Mucosa of descending colon (tissue), 3 donors: ENCODE measurements at regions not wholly inside any gene's neighbourhood (a gene's known extent, or its start where the extent isn't known, plus 50 kb on each side); places are given as distances from the start of the nearest gene placed in this dataset.

Source experiments
- ATAC-seq: fragments of 200-7000 bp; cut with Tn5 transposase; one replicate; pipeline ENCODE4 v1.9.1; 2020; ENCODE audit warnings: mild to moderate bottlenecking, moderate library complexity
- DNase-seq, 3 donors: peaks; one replicate each; pipeline ENCODE4 v3.0.0-alpha.2; 2020
- H3K36me3 ChIP-seq: fragments of 200-600 bp; one replicate; pipeline ENCODE4 v1.8.0; 2021; ENCODE audit warnings: low read depth, mild to moderate bottlenecking
- H3K4me1 ChIP-seq: fragments of 200-600 bp; one replicate; pipeline ENCODE4 v1.8.0; 2021; ENCODE audit warnings: low read depth, mild to moderate bottlenecking
- H3K4me3 ChIP-seq: fragments of 200-600 bp; one replicate; pipeline ENCODE4 v1.8.0; 2021; ENCODE audit warnings: mild to moderate bottlenecking
- H3K9me3 ChIP-seq: fragments of 200-600 bp; one replicate; pipeline ENCODE4 v1.8.0; 2021; ENCODE audit warnings: mild to moderate bottlenecking
- intact Hi-C, 2 donors: fragments of 100-400 bp; cut with DNase I in 1 of 2; cut with micrococcal nuclease in 1 of 2; formaldehyde crosslinking; loops; one replicate each; pipeline versions ENCODE4 v1.11.0 to v1.11.1; 2022; cut with DNase I, micrococcal nuclease
- TF ChIP-seq, protein P1 (sequence below): fragments of 200-600 bp; IDR thresholded peaks from one replicate; pipeline ENCODE4 v1.8.0; 2022; ENCODE audit warnings: antibody characterized with exemption, mild to moderate bottlenecking
- donor health status: DM: no; HTN: no; CAD: no; lungs with moderate emphysema.
- donor health status: DM: no; HTN: no; CAD: no.
- donor health status: DM: no; HTN: yes; CAD: no.

DNA sequence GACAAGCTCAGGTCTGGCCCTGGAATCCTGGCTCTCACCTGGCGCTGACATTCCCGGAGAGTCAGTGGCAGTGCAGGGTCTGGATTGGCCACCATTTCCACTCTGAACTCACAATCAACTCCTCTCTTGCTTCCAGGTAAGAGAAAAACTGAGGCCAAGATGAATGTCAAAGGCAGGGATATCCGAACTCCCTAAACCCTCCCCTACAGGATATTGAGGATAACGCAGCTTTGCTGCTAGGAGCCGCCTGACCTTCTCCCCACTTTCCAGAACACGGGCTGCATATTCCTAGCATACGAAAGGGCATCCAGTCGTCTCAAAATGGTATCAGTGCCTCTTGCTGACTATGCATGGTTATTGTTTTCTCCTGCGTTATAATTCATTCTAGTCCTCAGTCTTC is 473.4 kb downstream of the SOX9 start:
- intact Hi-C loops: no loop called here
- Histone ChIP-seq H3K36me3 (no peaks in the 10 kb centered on the region), H3K4me1 (peaks cover 3% of the 10 kb centered on the region), H3K9me3 (no peaks in the 10 kb centered on the region), H3K4me3 (no peak overlapping the region)
- TF ChIP-seq, protein P1, sequence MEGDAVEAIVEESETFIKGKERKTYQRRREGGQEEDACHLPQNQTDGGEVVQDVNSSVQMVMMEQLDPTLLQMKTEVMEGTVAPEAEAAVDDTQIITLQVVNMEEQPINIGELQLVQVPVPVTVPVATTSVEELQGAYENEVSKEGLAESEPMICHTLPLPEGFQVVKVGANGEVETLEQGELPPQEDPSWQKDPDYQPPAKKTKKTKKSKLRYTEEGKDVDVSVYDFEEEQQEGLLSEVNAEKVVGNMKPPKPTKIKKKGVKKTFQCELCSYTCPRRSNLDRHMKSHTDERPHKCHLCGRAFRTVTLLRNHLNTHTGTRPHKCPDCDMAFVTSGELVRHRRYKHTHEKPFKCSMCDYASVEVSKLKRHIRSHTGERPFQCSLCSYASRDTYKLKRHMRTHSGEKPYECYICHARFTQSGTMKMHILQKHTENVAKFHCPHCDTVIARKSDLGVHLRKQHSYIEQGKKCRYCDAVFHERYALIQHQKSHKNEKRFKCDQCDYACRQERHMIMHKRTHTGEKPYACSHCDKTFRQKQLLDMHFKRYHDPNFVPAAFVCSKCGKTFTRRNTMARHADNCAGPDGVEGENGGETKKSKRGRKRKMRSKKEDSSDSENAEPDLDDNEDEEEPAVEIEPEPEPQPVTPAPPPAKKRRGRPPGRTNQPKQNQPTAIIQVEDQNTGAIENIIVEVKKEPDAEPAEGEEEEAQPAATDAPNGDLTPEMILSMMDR: no peak
- ATAC-seq (no peak), DNase-seq (no peak)
